H1 (cell line): ENCODE measurements at regions not wholly inside any gene's neighbourhood (a gene's known extent, or its start where the extent isn't known, plus 50 kb on each side); places are given as distances from the start of the nearest gene placed in this dataset.

ENCODE experiments used
- E2F6 ChIP-seq: IDR thresholded peaks from 2 replicates; pipeline ENCODE4 v1.6.1; 2012; ENCODE audit warnings: inconsistent platforms
- GABPA ChIP-seq: IDR thresholded peaks from 2 replicates; pipeline ENCODE4 v1.6.1; 2011; ENCODE audit warnings: mild to moderate bottlenecking, low read length, moderate library complexity, borderline replicate concordance; ENCODE audit not compliant: insufficient read depth
- KDM1A ChIP-seq: fragments of 200-600, 300-600 bp; sonication (generic); IDR thresholded peaks from 2 replicates; pipeline ENCODE4 v1.7.1; 2016; ENCODE audit warnings: mild to moderate bottlenecking, low read length, borderline replicate concordance
- KDM5A ChIP-seq: fragments of 200-600 bp; IDR thresholded peaks from 2 replicates; pipeline ENCODE4 v1.7.1; 2012; ENCODE audit warnings: mild to moderate bottlenecking, low read length, inconsistent platforms, mixed read lengths
- PHF8 ChIP-seq: fragments of 200-600 bp; sonication (generic); conservative IDR thresholded peaks from 2 replicates; pipeline ENCODE4 v1.7.1; 2012; ENCODE audit warnings: low read depth, mild to moderate bottlenecking, inconsistent platforms, low read length, moderate library complexity
- RFX5 ChIP-seq: IDR thresholded peaks from 2 replicates; pipeline ENCODE4 v1.6.1; 2011; ENCODE audit warnings: low read depth, low read length, improper control_type of control experiment, borderline replicate concordance
- SP4 ChIP-seq: IDR thresholded peaks from 2 replicates; pipeline ENCODE4 v1.6.1; 2012; ENCODE audit warnings: low read length, inconsistent platforms
- TAF7 ChIP-seq: optimal IDR thresholded peaks from 2 replicates; pipeline ENCODE3; 2011; ENCODE audit warnings: low read depth, mild to moderate bottlenecking, inconsistent platforms, low read length, moderate library complexity, borderline replicate concordance
- ZNF274 ChIP-seq: IDR thresholded peaks from 2 replicates; pipeline ENCODE4 v1.7.0; 2012; ENCODE audit warnings: low read length, borderline replicate concordance; ENCODE audit errors: extremely low read depth

- no peak for TF ChIP-seq GABPA
- no peak for TF ChIP-seq RFX5
- no peak for TF ChIP-seq SP4
- TF ChIP-seq TAF7, result no peak
- TF ChIP-seq ZNF274, result no peak
- TF ChIP-seq PHF8, result no peak
- no peak for TF ChIP-seq KDM5A
- TF ChIP-seq KDM1A, result no peak
- TF ChIP-seq E2F6, result no peak
These were observed 284.9 kb upstream of the WWC1 start (continued) for GRCh38 chr5:168006456-168007130.
